Suprapubic skin (tissue), 3 donors: ENCODE measurements at regions not wholly inside any gene's neighbourhood (a gene's known extent, or its start where the extent isn't known, plus 50 kb on each side); places are given as distances from the start of the nearest gene placed in this dataset.

Source experiments
- CTCF ChIP-seq, 2 donors: fragments of 200-600 bp in 1 of 2; fragments of 450-650 bp in 1 of 2; sonication (generic) in 1 of 2; IDR thresholded peaks; one replicate each; pipeline ENCODE4 v1.5.1; 2016 to 2019; ENCODE audit warnings: antibody characterized with exemption in 2 of 2, mild to moderate bottlenecking in 1 of 2, moderate library complexity in 1 of 2
- POLR2A ChIP-seq, 2 donors: fragments of 450-650 bp; IDR thresholded peaks; one replicate each; pipeline ENCODE4 v1.6.1; 2017; ENCODE audit warnings: antibody characterized with exemption in 2 of 2, mild to moderate bottlenecking in 2 of 2, moderate library complexity in 2 of 2

GRCh38 chr2:234249873-234250272 is 199.4 kb downstream of the SPP2 start:
- TF ChIP-seq CTCF (IDR thresholded peaks at IDR 0.05) = no peak
- TF ChIP-seq POLR2A (IDR thresholded peaks at IDR 0.05) = no peak
